ENCODE measurements at regions not wholly inside any gene's neighbourhood (a gene's known extent, or its start where the extent isn't known, plus 50 kb on each side); places are given as distances from the start of the nearest gene placed in this dataset.
"Not testable (repeated sequence)": the region's sequence is repeated elsewhere in the genome, so short reads cannot be mapped to it uniquely, and the experiment has no call there.

- DNase-seq: no peak
These were observed 747.1 kb upstream of the ADGRB3 start for GRCh38 chr6:67887747-67888545.

GRCh38 chr6:67887419-67887746 lies 747.7 kb upstream of the ADGRB3 start:
- no peak for DNase-seq

- no peak for DNase-seq
These were observed 748.2 kb upstream of the ADGRB3 start for GRCh38 chr6:67886840-67887292.

GRCh38 chr6:67886036-67886707 lies 748.9 kb upstream of the ADGRB3 start:
- no peak for DNase-seq

- DNase-seq: no peak
These were observed 749.7 kb upstream of the ADGRB3 start for GRCh38 chr6:67885081-67886033.

GRCh38 chr6:67884442-67884841 lies 750.6 kb upstream of the ADGRB3 start:
- DNase-seq: no peak

- no peak for DNase-seq
These were observed 751.3 kb upstream of the ADGRB3 start for GRCh38 chr6:67883500-67884366.

GRCh38 chr6:67882436-67883311 lies 752.4 kb upstream of the ADGRB3 start:
- no peak for DNase-seq

- no peak for DNase-seq
These were observed 753.4 kb upstream of the ADGRB3 start for GRCh38 chr6:67881706-67882065.

GRCh38 chr6:67880939-67881705 lies 754.0 kb upstream of the ADGRB3 start:
- DNase-seq: no peak

- not testable (repeated sequence) for DNase-seq
These were observed 754.7 kb upstream of the ADGRB3 start for GRCh38 chr6:67880343-67880742.

- DNase-seq: not testable (repeated sequence)
These were observed 755.2 kb upstream of the ADGRB3 start for GRCh38 chr6:67879928-67880327.

GRCh38 chr6:67879105-67879904 lies 755.8 kb upstream of the ADGRB3 start:
- not testable (repeated sequence) for DNase-seq

GRCh38 chr6:67878216-67878615 lies 756.9 kb upstream of the ADGRB3 start:
- DNase-seq: not testable (repeated sequence)

GRCh38 chr6:67877288-67877687 lies 757.8 kb upstream of the ADGRB3 start:
- DNase-seq: no peak

GRCh38 chr6:67875877-67876383 lies 759.2 kb upstream of the ADGRB3 start:
- DNase-seq: no peak

- no peak for DNase-seq
These were observed 764.8 kb upstream of the ADGRB3 start for GRCh38 chr6:67870321-67870720.

GRCh38 chr6:67863346-67863745 lies 771.7 kb upstream of the ADGRB3 start:
- DNase-seq: no peak

- DNase-seq: no peak
These were observed 781.0 kb upstream of the ADGRB3 start for GRCh38 chr6:67854098-67854497.
